ENCODE measurements at regions not wholly inside any gene's neighbourhood (a gene's known extent, or its start where the extent isn't known, plus 50 kb on each side); places are given as distances from the start of the nearest gene placed in this dataset.
"Not testable (repeated sequence)": the region's sequence is repeated elsewhere in the genome, so short reads cannot be mapped to it uniquely, and the experiment has no call there.

- DNase-seq (no peak), ATAC-seq (no peak)
- no peak overlapping the region for H3K4me3 ChIP-seq
- no peaks in the 10 kb centered on the region for H3K4me1 ChIP-seq (ENCODE audit: low read depth)
- TF ChIP-seq, protein P1, sequence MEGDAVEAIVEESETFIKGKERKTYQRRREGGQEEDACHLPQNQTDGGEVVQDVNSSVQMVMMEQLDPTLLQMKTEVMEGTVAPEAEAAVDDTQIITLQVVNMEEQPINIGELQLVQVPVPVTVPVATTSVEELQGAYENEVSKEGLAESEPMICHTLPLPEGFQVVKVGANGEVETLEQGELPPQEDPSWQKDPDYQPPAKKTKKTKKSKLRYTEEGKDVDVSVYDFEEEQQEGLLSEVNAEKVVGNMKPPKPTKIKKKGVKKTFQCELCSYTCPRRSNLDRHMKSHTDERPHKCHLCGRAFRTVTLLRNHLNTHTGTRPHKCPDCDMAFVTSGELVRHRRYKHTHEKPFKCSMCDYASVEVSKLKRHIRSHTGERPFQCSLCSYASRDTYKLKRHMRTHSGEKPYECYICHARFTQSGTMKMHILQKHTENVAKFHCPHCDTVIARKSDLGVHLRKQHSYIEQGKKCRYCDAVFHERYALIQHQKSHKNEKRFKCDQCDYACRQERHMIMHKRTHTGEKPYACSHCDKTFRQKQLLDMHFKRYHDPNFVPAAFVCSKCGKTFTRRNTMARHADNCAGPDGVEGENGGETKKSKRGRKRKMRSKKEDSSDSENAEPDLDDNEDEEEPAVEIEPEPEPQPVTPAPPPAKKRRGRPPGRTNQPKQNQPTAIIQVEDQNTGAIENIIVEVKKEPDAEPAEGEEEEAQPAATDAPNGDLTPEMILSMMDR (IDR thresholded peaks at IDR 0.05) = no peak
- intact Hi-C loops (cut with DNase I, micrococcal nuclease) = no loop called here
- no peaks in the 10 kb centered on the region for H3K9me3 ChIP-seq
- no peaks in the 10 kb centered on the region for H3K36me3 ChIP-seq (ENCODE audit: low read depth)
Measured at GRCh38 chr11:116686866-116687265, 85.9 kb downstream of the BUD13 start.

DNA sequence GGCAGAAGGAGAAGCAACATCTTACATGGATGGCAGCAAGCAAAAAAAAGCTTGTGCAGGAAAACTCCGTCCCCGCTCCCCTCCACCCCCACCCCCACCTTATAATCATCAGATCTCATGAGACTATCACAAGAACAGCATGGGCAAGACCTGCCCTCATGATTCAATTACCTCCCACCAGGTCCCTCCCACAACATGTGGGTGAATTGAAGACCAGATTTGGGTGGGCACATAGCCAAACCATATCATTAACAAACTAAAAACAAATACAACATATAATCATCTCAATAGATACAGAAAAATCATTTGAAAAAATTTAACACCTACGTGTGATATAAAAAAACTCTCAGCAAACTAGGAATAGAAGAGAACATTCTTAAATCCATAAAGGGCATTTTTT lies 88.8 kb downstream of the BUD13 start:
- Histone ChIP-seq H3K36me3 (ENCODE audit: low read depth) (no peaks in the 10 kb centered on the region), H3K4me1 (ENCODE audit: low read depth) (no peaks in the 10 kb centered on the region), H3K4me3 (no peak overlapping the region), H3K9me3 (no peaks in the 10 kb centered on the region)
- intact Hi-C loops (cut with DNase I, micrococcal nuclease) = no loop called here
- DNase-seq = no peak
- no peak for ATAC-seq
- TF ChIP-seq, protein P1 (IDR thresholded peaks at IDR 0.05) = no peak

- TF ChIP-seq, protein P1 (IDR thresholded peaks at IDR 0.05) = no peak
- H3K4me3 ChIP-seq = no peak overlapping the region
- H3K9me3 ChIP-seq = no peaks in the 10 kb centered on the region
- DNase-seq = no peak
- H3K4me1 ChIP-seq (ENCODE audit: low read depth) = no peaks in the 10 kb centered on the region
- ATAC-seq = no peak
- no peaks in the 10 kb centered on the region for H3K36me3 ChIP-seq (ENCODE audit: low read depth)
- intact Hi-C loops (cut with DNase I, micrococcal nuclease) = no loop called here
Measured at GRCh38 chr11:116680349-116681125, 92.2 kb downstream of the BUD13 start.

GRCh38 chr11:116678887-116679286 lies 93.9 kb downstream of the BUD13 start:
- Histone ChIP-seq H3K4me1 (ENCODE audit: low read depth) (no peaks in the 10 kb centered on the region), H3K36me3 (ENCODE audit: low read depth) (no peaks in the 10 kb centered on the region), H3K4me3 (no peak overlapping the region), H3K9me3 (no peaks in the 10 kb centered on the region)
- no peak for ATAC-seq
- no peak for DNase-seq
- intact Hi-C loops (cut with DNase I, micrococcal nuclease) = no loop called here
- TF ChIP-seq, protein P1 (IDR thresholded peaks at IDR 0.05) = no peak

- H3K36me3 ChIP-seq (ENCODE audit: low read depth); ATAC-seq; H3K9me3 ChIP-seq; DNase-seq; intact Hi-C loops (cut with DNase I, micrococcal nuclease); H3K4me1 ChIP-seq (ENCODE audit: low read depth); H3K4me3 ChIP-seq: not testable (repeated sequence)
Measured at GRCh38 chr11:116667318-116667717, 105.5 kb downstream of the BUD13 start.

DNA sequence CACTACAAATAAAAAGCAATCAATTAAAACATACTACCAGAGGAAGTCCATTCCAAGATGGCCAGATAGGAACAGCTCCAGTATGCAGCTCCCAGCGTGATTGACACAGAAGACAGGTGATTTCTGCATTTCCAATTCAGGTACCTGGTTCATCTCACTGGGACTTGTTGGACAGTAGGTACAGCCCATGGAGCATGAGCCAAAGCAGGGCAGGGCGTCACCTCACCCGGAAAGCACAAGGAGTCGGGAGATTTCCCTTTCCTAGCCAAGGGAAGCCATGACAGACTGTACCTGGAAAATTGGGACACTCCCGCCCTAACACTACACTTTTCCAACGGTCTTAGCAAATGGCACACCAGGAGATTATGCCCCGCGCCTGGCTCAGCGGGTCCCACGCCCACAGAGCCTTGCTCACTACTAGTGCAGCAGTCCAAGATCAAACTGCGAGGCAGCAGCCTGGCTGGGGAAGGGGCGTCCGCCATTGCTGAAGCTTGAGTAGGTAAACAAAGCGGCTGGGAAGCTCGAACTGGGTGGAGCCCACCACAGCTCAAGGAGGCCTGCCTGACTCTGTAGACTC lies 106.0 kb downstream of the BUD13 start:
- intact Hi-C loops (cut with DNase I, micrococcal nuclease); H3K4me1 ChIP-seq (ENCODE audit: low read depth); DNase-seq; H3K9me3 ChIP-seq; H3K4me3 ChIP-seq; H3K36me3 ChIP-seq (ENCODE audit: low read depth); ATAC-seq: not testable (repeated sequence)
